PC-3 (cell line): ENCODE measurements at regions not wholly inside any gene's neighbourhood (a gene's known extent, or its start where the extent isn't known, plus 50 kb on each side); places are given as distances from the start of the nearest gene placed in this dataset.

ENCODE experiments used
- CTCF ChIP-seq: fragments of 300-600 bp; sonication (generic); conservative IDR thresholded peaks from 2 replicates; pipeline ENCODE4 v1.5.1; 2017; ENCODE audit warnings: antibody characterized with exemption, low read depth, mild to moderate bottlenecking, low read length
- EZH2phosphoT487 ChIP-seq: fragments of 300-600 bp; sonication (generic); IDR thresholded peaks from 2 replicates; pipeline ENCODE4 v1.6.1; 2018; ENCODE audit warnings: mild to moderate bottlenecking, antibody characterized with exemption, low read length, borderline replicate concordance

- TF ChIP-seq CTCF (no peak), EZH2phosphoT487 (no peak)
Observed at GRCh38 chr3:61422945-61423673, 138.3 kb upstream of the PTPRG start.
